OCI-LY7 (cell line): ENCODE measurements at regions not wholly inside any gene's neighbourhood (a gene's known extent, or its start where the extent isn't known, plus 50 kb on each side); places are given as distances from the start of the nearest gene placed in this dataset.

Source experiments
- BruUV-seq: library from RNA; stranded (reverse); fragments of 400-500 nt; replicated peaks from 2 replicates; lab custom pipeline; 2021; lab: Mats Ljungman, UMichigan
- CTCF ChIA-PET: fragments of 300-600 bp; sonication (Branson Sonifier 250); formaldehyde crosslinking; loops from one replicate; lab custom pipeline; 2022; ENCODE audit warnings: antibody characterized with exemption; ENCODE audit not compliant: unreplicated experiment; lab: Charles Lee
- POLR2A ChIA-PET: fragments of 300-600 bp; sonication (Branson Sonifier 250); formaldehyde crosslinking; loops from one replicate; lab custom pipeline; 2022; ENCODE audit warnings: antibody characterized with exemption; lab: Charles Lee
- DNase-seq: peaks from one replicate; pipeline ENCODE4 v3.0.0-alpha.2; 2015; ENCODE audit warnings: low spot score
- H2AFZ ChIP-seq: fragments of 200-600 bp; sonication (generic), shearing (Covaris generic); 2 replicates; pipeline ENCODE4 v1.6.1; 2014; ENCODE audit warnings: mild to moderate bottlenecking, antibody characterized with exemption, low read length, moderate library complexity
- H3K27ac ChIP-seq: fragments of 200-600 bp; sonication (generic); 2 replicates; pipeline ENCODE4 v1.5.1; 2014; ENCODE audit warnings: mixed run types, low read depth, mild to moderate bottlenecking, moderate library complexity, low read length, inconsistent platforms; ENCODE audit not compliant: poor library complexity, severe bottlenecking
- H3K36me3 ChIP-seq: fragments of 200-600 bp; sonication (generic); 2 replicates; pipeline ENCODE4 v1.6.1; 2014; ENCODE audit warnings: mild to moderate bottlenecking, antibody characterized with exemption, low read length, moderate library complexity, mixed read lengths; ENCODE audit not compliant: insufficient read depth
- H3K4me1 ChIP-seq: fragments of 200-600 bp; sonication (generic); 2 replicates; pipeline ENCODE4 v1.5.1; 2014; ENCODE audit warnings: mild to moderate bottlenecking, low read length; ENCODE audit not compliant: insufficient read depth, poor library complexity, severe bottlenecking
- H3K4me2 ChIP-seq: fragments of 200-600 bp; sonication (generic); 2 replicates; pipeline ENCODE4 v1.6.1; 2014; ENCODE audit warnings: mild to moderate bottlenecking, low read length
- H3K4me3 ChIP-seq: fragments of 200-600 bp; sonication (generic); 2 replicates; pipeline ENCODE4 v1.5.1; 2014; ENCODE audit warnings: mild to moderate bottlenecking, low read depth, low read length; ENCODE audit not compliant: poor library complexity, severe bottlenecking
- H3K79me2 ChIP-seq: fragments of 200-600 bp; sonication (generic); 2 replicates; pipeline ENCODE4 v1.6.1; 2016; ENCODE audit warnings: low read depth, mild to moderate bottlenecking, low read length, moderate library complexity, mixed read lengths; ENCODE audit not compliant: insufficient read depth
- H3K9me2 ChIP-seq: fragments of 200-600 bp; sonication (generic); 2 replicates; pipeline ENCODE4 v1.6.1; 2016; ENCODE audit warnings: mild to moderate bottlenecking, low read length, mixed read lengths; ENCODE audit not compliant: insufficient read depth
- H3K9me3 ChIP-seq: fragments of 200-600 bp; sonication (generic); 2 replicates; pipeline ENCODE4 v1.6.1; 2014; ENCODE audit warnings: mild to moderate bottlenecking, mixed run types, low read length, mixed read lengths
- H4K20me1 ChIP-seq: fragments of 200-600 bp; sonication (generic); 2 replicates; pipeline ENCODE4 v1.6.1; 2014; ENCODE audit warnings: mild to moderate bottlenecking, antibody characterized with exemption, low read length, moderate library complexity, mixed read lengths; ENCODE audit not compliant: insufficient read depth
- CTCF ChIP-seq: fragments of 200-600 bp; sonication (generic); conservative IDR thresholded peaks from 2 replicates; pipeline ENCODE4 v1.5.1; 2014; ENCODE audit warnings: mild to moderate bottlenecking, antibody characterized with exemption, low read length, moderate library complexity, mixed read lengths
- EZH2phosphoT487 ChIP-seq: fragments of 200-600 bp; sonication (generic); IDR thresholded peaks from 2 replicates; pipeline ENCODE4 v1.6.1; 2018; ENCODE audit warnings: low read depth, borderline replicate concordance, mild to moderate bottlenecking, mixed run types, antibody characterized with exemption, low read length, moderate library complexity, mixed read lengths
- intact Hi-C: fragments of 100-400 bp; cut with micrococcal nuclease; formaldehyde crosslinking; loops from one replicate; pipeline ENCODE4 v1.10.0; 2022; ENCODE audit not compliant: unreplicated experiment

- H4K20me1 ChIP-seq = no peaks in the 10 kb centered on the region
- intact Hi-C loops = no loop called here
- H3K36me3 ChIP-seq = no peaks in the 10 kb centered on the region
- no peak for DNase-seq
- no peak for TF ChIP-seq CTCF
- TF ChIP-seq EZH2phosphoT487 = no peak
- no peak overlapping the region for H3K4me2 ChIP-seq
- no peak overlapping the region for H3K4me3 ChIP-seq
- H3K27ac ChIP-seq = no peak overlapping the region
- H3K9me3 ChIP-seq = no peaks in the 10 kb centered on the region
- BruUV-seq = no TSS peak
- no peaks in the 10 kb centered on the region for H3K4me1 ChIP-seq
- H2AFZ ChIP-seq = no peak overlapping the region
- H3K9me2 ChIP-seq = no peaks in the 10 kb centered on the region
- ChIA-PET CTCF (no interaction called here), POLR2A (no interaction called here)
- H3K79me2 ChIP-seq = no peaks in the 10 kb centered on the region
Observed at GRCh38 chr7:155377071-155377837, 79.6 kb downstream of the INSIG1 start.

- CTCF ChIA-PET = no interaction called here
- Histone ChIP-seq H3K4me3 (no peak overlapping the region), H3K27ac (no peak overlapping the region), H3K9me3 (no peaks in the 10 kb centered on the region), H4K20me1 (no peaks in the 10 kb centered on the region), H3K4me2 (no peak overlapping the region), H3K9me2 (no peaks in the 10 kb centered on the region), H2AFZ (no peak overlapping the region), H3K36me3 (no peaks in the 10 kb centered on the region), H3K79me2 (no peaks in the 10 kb centered on the region), H3K4me1 (no peaks in the 10 kb centered on the region)
- TF ChIP-seq CTCF (no peak), EZH2phosphoT487 (no peak)
- DNase-seq = no peak
- BruUV-seq = no TSS peak
- POLR2A ChIA-PET = no interaction called here
- intact Hi-C loops = no loop called here
Observed at GRCh38 chr7:155377838-155378579, 79.9 kb upstream of the EN2 start.

- Histone ChIP-seq H3K9me3 (no peaks in the 10 kb centered on the region), H3K27ac (no peak overlapping the region), H3K36me3 (no peaks in the 10 kb centered on the region), H3K9me2 (no peaks in the 10 kb centered on the region), H4K20me1 (no peaks in the 10 kb centered on the region), H3K4me1 (no peaks in the 10 kb centered on the region), H3K79me2 (no peaks in the 10 kb centered on the region), H3K4me2 (no peak overlapping the region), H3K4me3 (no peak overlapping the region), H2AFZ (no peak overlapping the region)
- DNase-seq = no peak
- ChIA-PET CTCF (no interaction called here), POLR2A (no interaction called here)
- TF ChIP-seq CTCF (no peak), EZH2phosphoT487 (0 out of 2 replicates have a peak, but pooled peaks have one; percentile 6)
- intact Hi-C loops = no loop called here
- no TSS peak for BruUV-seq
Observed at GRCh38 chr7:155378580-155378934, 79.4 kb upstream of the EN2 start.
